Cerebellar cortex (tissue), 1 donor: ENCODE measurements at regions not wholly inside any gene's neighbourhood (a gene's known extent, or its start where the extent isn't known, plus 50 kb on each side); places are given as distances from the start of the nearest gene placed in this dataset.

Source experiments
- DNase-seq: peaks from one replicate; pipeline ENCODE4 v3.0.0-alpha.2; 2015; ENCODE audit warnings: low spot score

- DNase-seq: no peak
These were observed 1079.8 kb downstream of the ADGRL2 start for GRCh38 chr1:82880506-82880905.

- DNase-seq: peak; percentile 33
These were observed 1079.1 kb downstream of the ADGRL2 start for GRCh38 chr1:82879701-82880305.

GRCh38 chr1:82875170-82875569 is 1074.4 kb downstream of the ADGRL2 start:
- no peak for DNase-seq

- DNase-seq: no peak
These were observed 1073.3 kb downstream of the ADGRL2 start for GRCh38 chr1:82874041-82874440.

- no peak for DNase-seq
These were observed 1069.6 kb downstream of the ADGRL2 start for GRCh38 chr1:82870332-82870731.

GRCh38 chr1:82867781-82868180 is 1067.0 kb downstream of the ADGRL2 start:
- no peak for DNase-seq

- no peak for DNase-seq
These were observed 1061.0 kb downstream of the ADGRL2 start for GRCh38 chr1:82861749-82862148.

GRCh38 chr1:82858031-82858430 is 1057.3 kb downstream of the ADGRL2 start:
- no peak for DNase-seq

- DNase-seq: no peak
These were observed 1048.7 kb downstream of the ADGRL2 start for GRCh38 chr1:82849460-82849859.

- DNase-seq: no peak
These were observed 1047.3 kb downstream of the ADGRL2 start for GRCh38 chr1:82848043-82848442.

GRCh38 chr1:82845866-82846265 is 1045.1 kb downstream of the ADGRL2 start:
- DNase-seq: no peak

- no peak for DNase-seq
These were observed 1044.4 kb downstream of the ADGRL2 start for GRCh38 chr1:82844911-82845827.

- DNase-seq: no peak
These were observed 1043.7 kb downstream of the ADGRL2 start for GRCh38 chr1:82844447-82844846.

- DNase-seq: no peak
These were observed 1043.1 kb downstream of the ADGRL2 start for GRCh38 chr1:82843876-82844275.

GRCh38 chr1:82840192-82840591 is 1039.5 kb downstream of the ADGRL2 start:
- no peak for DNase-seq

GRCh38 chr1:82837766-82838465 is 1037.2 kb downstream of the ADGRL2 start:
- no peak for DNase-seq

GRCh38 chr1:82836973-82837680 is 1036.4 kb downstream of the ADGRL2 start:
- DNase-seq: no peak

GRCh38 chr1:82836213-82836972 is 1035.7 kb downstream of the ADGRL2 start:
- DNase-seq: no peak

GRCh38 chr1:82830690-82831380 is 1030.1 kb downstream of the ADGRL2 start:
- DNase-seq: no peak

- DNase-seq: no peak
These were observed 1028.8 kb downstream of the ADGRL2 start for GRCh38 chr1:82829527-82829926.

- DNase-seq: no peak
These were observed 1023.1 kb downstream of the ADGRL2 start for GRCh38 chr1:82823876-82824275.
